Neural cell (in vitro differentiated cells): ENCODE measurements at regions not wholly inside any gene's neighbourhood (a gene's known extent, or its start where the extent isn't known, plus 50 kb on each side); places are given as distances from the start of the nearest gene placed in this dataset.

Experiments used
- H2AFZ ChIP-seq: fragments of 200-600, 300-800 bp; sonication (generic), shearing (Covaris generic); 2 replicates; pipeline ENCODE4 v1.6.0; 2014; ENCODE audit warnings: low read depth, mild to moderate bottlenecking, antibody characterized with exemption, low read length, moderate library complexity
- H3F3A ChIP-seq: fragments of 200-600 bp; shearing (Covaris generic); 2 replicates; pipeline ENCODE4 v1.6.1; 2016; ENCODE audit warnings: mild to moderate bottlenecking, moderate library complexity, mixed read lengths, antibody characterized with exemption, low read length; ENCODE audit not compliant: insufficient read depth, poor library complexity, severe bottlenecking
- H3K27ac ChIP-seq: fragments of 200-600, 300-800 bp; sonication (generic), shearing (Covaris generic); 2 replicates; pipeline ENCODE4 v1.5.1; 2014; ENCODE audit warnings: mild to moderate bottlenecking, low read length, moderate library complexity
- H3K27me3 ChIP-seq: fragments of 300-800, 200-600 bp; sonication (generic), shearing (Covaris generic); 2 replicates; pipeline ENCODE4 v1.6.0; 2014; ENCODE audit warnings: mild to moderate bottlenecking, low read depth, low read length, moderate library complexity; ENCODE audit not compliant: insufficient read depth
- H3K36me3 ChIP-seq: fragments of 300-800, 200-600 bp; sonication (generic), shearing (Covaris generic); 2 replicates; pipeline ENCODE4 v1.5.1; 2014; ENCODE audit warnings: mild to moderate bottlenecking, antibody characterized with exemption, low read length, moderate library complexity; ENCODE audit not compliant: insufficient read depth
- H3K4me2 ChIP-seq: fragments of 300-800, 200-600 bp; sonication (generic), shearing (Covaris generic); 2 replicates; pipeline ENCODE4 v1.6.0; 2014; ENCODE audit warnings: mild to moderate bottlenecking, low read length
- H3K4me3 ChIP-seq: fragments of 300-800, 200-600 bp; sonication (generic), shearing (Covaris generic); 2 replicates; pipeline ENCODE4 v1.5.1; 2014; ENCODE audit warnings: mild to moderate bottlenecking, low read length, moderate library complexity
- H3K79me2 ChIP-seq: fragments of 200-600 bp; shearing (Covaris generic); replicated peaks from 2 replicates; pipeline ENCODE4 v1.6.0; 2014; ENCODE audit warnings: mild to moderate bottlenecking, low read length, moderate library complexity; ENCODE audit not compliant: insufficient read depth
- H3K9ac ChIP-seq: fragments of 300-800, 200-600 bp; sonication (generic), shearing (Covaris generic); 2 replicates; pipeline ENCODE4 v1.6.1; 2016; ENCODE audit warnings: mild to moderate bottlenecking, low read length, mixed read lengths
- H3K9me2 ChIP-seq: fragments of 200-600 bp; shearing (Covaris generic); 2 replicates; pipeline ENCODE4 v1.6.1; 2016; ENCODE audit warnings: mild to moderate bottlenecking, low read length, mixed read lengths; ENCODE audit not compliant: insufficient read depth
- H3K9me3 ChIP-seq: fragments of 200-600, 300-800 bp; sonication (generic), shearing (Covaris generic); 2 replicates; pipeline ENCODE4 v1.6.1; 2016; ENCODE audit warnings: mild to moderate bottlenecking, mixed run types, low read length, moderate library complexity, mixed read lengths
- H4K20me1 ChIP-seq: fragments of 200-600 bp; shearing (Covaris generic); 2 replicates; pipeline ENCODE4 v1.6.1; 2016; ENCODE audit warnings: mild to moderate bottlenecking, mixed run types; ENCODE audit not compliant: insufficient read depth
- CTCF ChIP-seq: fragments of 450-650 bp; IDR thresholded peaks from 2 replicates; pipeline ENCODE4 v1.5.1; 2014; ENCODE audit warnings: antibody characterized with exemption, mild to moderate bottlenecking, moderate library complexity; ENCODE audit not compliant: poor library complexity, severe bottlenecking
- EP300 ChIP-seq: fragments of 450-650 bp; conservative IDR thresholded peaks from 2 replicates; pipeline ENCODE4 v1.6.1; 2014; ENCODE audit warnings: antibody characterized with exemption, mild to moderate bottlenecking, moderate library complexity; ENCODE audit not compliant: poor library complexity, severe bottlenecking
- EZH2 ChIP-seq: fragments of 200-600, 300-800 bp; shearing (Covaris generic), sonication (generic); IDR thresholded peaks from 2 replicates; pipeline ENCODE4 v1.6.1; 2014; ENCODE audit warnings: antibody characterized with exemption, low read length, borderline replicate concordance, mild to moderate bottlenecking; ENCODE audit not compliant: insufficient read depth, poor library complexity, severe bottlenecking
- MXI1 ChIP-seq: fragments of 450-650 bp; conservative IDR thresholded peaks from 2 replicates; pipeline ENCODE4 v1.6.1; 2014; ENCODE audit warnings: antibody characterized with exemption, mild to moderate bottlenecking; ENCODE audit not compliant: poor library complexity, severe bottlenecking
- POLR2AphosphoS5 ChIP-seq: IDR thresholded peaks from 2 replicates; pipeline ENCODE4 v1.6.1; 2012
- RAD21 ChIP-seq: fragments of 450-650 bp; conservative IDR thresholded peaks from 2 replicates; pipeline ENCODE4 v1.6.1; 2014; ENCODE audit warnings: antibody characterized with exemption, mild to moderate bottlenecking, moderate library complexity
- REST ChIP-seq: IDR thresholded peaks from 2 replicates; pipeline ENCODE4 v1.6.1; 2012; ENCODE audit warnings: borderline replicate concordance
- SMC3 ChIP-seq: fragments of 450-650 bp; conservative IDR thresholded peaks from 2 replicates; pipeline ENCODE4 v1.6.1; 2014; ENCODE audit warnings: antibody characterized with exemption, mild to moderate bottlenecking, moderate library complexity; ENCODE audit not compliant: poor library complexity
- TAF1 ChIP-seq: IDR thresholded peaks from 2 replicates; pipeline ENCODE4 v1.6.1; 2012; ENCODE audit warnings: low read depth

- TF ChIP-seq SMC3 (no peak), TAF1 (no peak), MXI1 (no peak), REST (no peak), RAD21 (no peak), EZH2 (no peak), CTCF (no peak), EP300 (no peak), POLR2AphosphoS5 (no peak)
- Histone ChIP-seq H3K4me3 (no peak overlapping the region), H3K27me3 (no peaks in the 10 kb centered on the region), H3K36me3 (no peaks in the 10 kb centered on the region), H3F3A (no peaks in the 10 kb centered on the region), H2AFZ (no peak overlapping the region), H3K9me3 (no peaks in the 10 kb centered on the region), H3K9me2 (no peaks in the 10 kb centered on the region), H3K79me2 (no peaks in the 10 kb centered on the region), H3K27ac (no peak overlapping the region), H3K9ac (no peak overlapping the region), H4K20me1 (no peaks in the 10 kb centered on the region), H3K4me2 (no peak overlapping the region)
These were observed 72.7 kb upstream of the AKAP13 start for GRCh38 chr15:85307687-85308045.

GRCh38 chr15:85311647-85312046, 68.8 kb upstream of the AKAP13 start:
- Histone ChIP-seq H3K27me3 (no peaks in the 10 kb centered on the region), H3K79me2 (no peaks in the 10 kb centered on the region), H3K9ac (no peak overlapping the region), H4K20me1 (no peaks in the 10 kb centered on the region), H3K36me3 (no peaks in the 10 kb centered on the region), H3K9me2 (no peaks in the 10 kb centered on the region), H3K4me2 (no peak overlapping the region), H3K27ac (no peak overlapping the region), H3K9me3 (no peaks in the 10 kb centered on the region), H3K4me3 (no peak overlapping the region), H3F3A (no peaks in the 10 kb centered on the region), H2AFZ (no peak overlapping the region)
- TF ChIP-seq POLR2AphosphoS5 (no peak), MXI1 (no peak), CTCF (no peak), TAF1 (no peak), EP300 (no peak), RAD21 (no peak), EZH2 (no peak), SMC3 (no peak), REST (no peak)
